Endothelial cell of umbilical vein (primary cell): ENCODE measurements at regions not wholly inside any gene's neighbourhood (a gene's known extent, or its start where the extent isn't known, plus 50 kb on each side); places are given as distances from the start of the nearest gene placed in this dataset.

Experiments used
- BruUV-seq: library from RNA; stranded (reverse); fragments of 400-500 nt; replicated peaks from 2 replicates; lab custom pipeline; 2021; lab: Mats Ljungman, UMichigan
- CTCF ChIA-PET: fragments of 300-600, 350-600 bp; sonication (Branson Sonifier 250); formaldehyde crosslinking; loops from one replicate; lab custom pipeline; 2021; ENCODE audit warnings: antibody characterized with exemption, inconsistent platforms; lab: Charles Lee
- POLR2A ChIA-PET: fragments of 300-600, 350-600 bp; sonication (Branson Sonifier 250); formaldehyde crosslinking; loops from one replicate; lab custom pipeline; 2021; ENCODE audit warnings: antibody characterized with exemption, inconsistent platforms; lab: Charles Lee
- DNase-seq: peaks from one replicate; pipeline ENCODE4 v3.0.0-alpha.2; 2011; ENCODE audit warnings: low read depth, low spot score
- FAIRE-seq: peaks from 2 replicates; lab custom pipeline; 2011; peaks lifted over from hg19 to GRCh38; lab: Jason Lieb, UNC
- H2AFZ ChIP-seq: 2 replicates; pipeline ENCODE4 v1.6.0; 2012; ENCODE audit warnings: low read depth, low read length, control low read depth, inconsistent platforms
- H3K27ac ChIP-seq: 2 replicates; pipeline ENCODE4 v1.5.1; 2011; ENCODE audit warnings: low read depth, mild to moderate bottlenecking, control low read depth, low read length, moderate library complexity; ENCODE audit not compliant: insufficient read depth
- H3K27me3 ChIP-seq, 2 experiments: 2 replicates each; pipeline versions ENCODE4 v1.6.0 to v1.6.1; 2011; ENCODE audit warnings: low read length in 2 of 2, mixed read lengths in 1 of 2; ENCODE audit not compliant: control insufficient read depth in 2 of 2, insufficient read depth in 2 of 2
- H3K36me3 ChIP-seq, 2 experiments: 2 replicates in 1 of 2; 3 replicates in 1 of 2; pipeline ENCODE4 v1.5.1; 2011; ENCODE audit warnings: low read length in 2 of 2, mild to moderate bottlenecking in 1 of 2, moderate library complexity in 1 of 2; ENCODE audit not compliant: control insufficient read depth in 2 of 2, insufficient read depth in 2 of 2; ENCODE audit errors: extremely low read depth in 1 of 2
- H3K4me1 ChIP-seq: 3 replicates; pipeline ENCODE4 v1.5.1; 2011; ENCODE audit warnings: mild to moderate bottlenecking, low read length; ENCODE audit not compliant: control insufficient read depth, insufficient read depth; ENCODE audit errors: extremely low read depth
- H3K4me2 ChIP-seq: 2 replicates; pipeline ENCODE4 v1.6.1; 2011; ENCODE audit warnings: low read length, control low read depth, mixed read lengths; ENCODE audit not compliant: insufficient read depth
- H3K4me3 ChIP-seq, 3 experiments: fragments of 200-600 bp in 1 of 3; sonication (generic), shearing (Covaris generic) in 1 of 3; replicated peaks in 1 of 3; 2 replicates each; pipeline ENCODE4 v1.5.1; 2011 to 2016; ENCODE audit warnings: control low read depth in 3 of 3, low read length in 3 of 3, mild to moderate bottlenecking in 2 of 3, inconsistent platforms in 1 of 3, low read depth in 1 of 3, moderate library complexity in 1 of 3; ENCODE audit not compliant: insufficient read depth in 1 of 3
- H3K79me2 ChIP-seq: 2 replicates; pipeline ENCODE4 v1.6.0; 2012; ENCODE audit warnings: low read length, inconsistent platforms; ENCODE audit not compliant: control insufficient read depth, insufficient read depth
- H3K9ac ChIP-seq: replicated peaks from 2 replicates; pipeline ENCODE3; 2011; ENCODE audit warnings: low read length, control low read depth; ENCODE audit not compliant: insufficient read depth; ENCODE audit errors: extremely low read depth
- H3K9me1 ChIP-seq: replicated peaks from 3 replicates; pipeline ENCODE4 v1.6.0; 2011; ENCODE audit warnings: mild to moderate bottlenecking, low read length; ENCODE audit not compliant: control insufficient read depth, insufficient read depth; ENCODE audit errors: extremely low read depth
- H3K9me3 ChIP-seq: replicated peaks from 2 replicates; pipeline ENCODE4 v1.5.1; 2012; ENCODE audit warnings: low read length, inconsistent platforms; ENCODE audit not compliant: control insufficient read depth, insufficient read depth
- H4K20me1 ChIP-seq: replicated peaks from 2 replicates; pipeline ENCODE3; 2011; ENCODE audit warnings: mild to moderate bottlenecking, low read length; ENCODE audit not compliant: control insufficient read depth, insufficient read depth; ENCODE audit errors: extremely low read depth
- CTCF ChIP-seq, 2 donors: IDR thresholded peaks; 1 replicate in 1 of 2; 2 replicates in 1 of 2; pipeline ENCODE4 v1.5.1; 2011; ENCODE audit warnings: low read length in 2 of 2, mild to moderate bottlenecking in 2 of 2, moderate library complexity in 2 of 2, control low read depth in 1 of 2, inconsistent platforms in 1 of 2, low read depth in 1 of 2; ENCODE audit not compliant: insufficient read depth in 1 of 2; ENCODE audit errors: extremely low read depth in 1 of 2
- EZH2 ChIP-seq: IDR thresholded peaks from 2 replicates; pipeline ENCODE4 v1.6.1; 2012; ENCODE audit warnings: borderline replicate concordance, low read depth, mild to moderate bottlenecking, moderate library complexity, low read length, inconsistent platforms; ENCODE audit not compliant: severe bottlenecking
- FOS ChIP-seq: IDR thresholded peaks from 2 replicates; pipeline ENCODE4 v1.6.1; 2011; ENCODE audit warnings: mild to moderate bottlenecking, low read length, moderate library complexity, borderline replicate concordance; ENCODE audit not compliant: insufficient read depth
- GATA2 ChIP-seq: IDR thresholded peaks from 2 replicates; pipeline ENCODE4 v1.7.0; 2011; ENCODE audit warnings: low read depth, mild to moderate bottlenecking, moderate library complexity, mixed read lengths, low read length; ENCODE audit not compliant: insufficient read length, insufficient read depth
- JUN ChIP-seq: IDR thresholded peaks from 2 replicates; pipeline ENCODE4 v1.6.1; 2011; ENCODE audit warnings: borderline replicate concordance, low read depth; ENCODE audit not compliant: insufficient read length, insufficient read depth
- MAX ChIP-seq: IDR thresholded peaks from 2 replicates; pipeline ENCODE4 v1.6.1; 2011; ENCODE audit not compliant: insufficient read depth, insufficient read length
- MYC ChIP-seq: IDR thresholded peaks from one replicate; pipeline ENCODE4 v1.6.1; 2011; ENCODE audit warnings: mild to moderate bottlenecking, low read depth, low read length
- POLR2A ChIP-seq: IDR thresholded peaks from 2 replicates; pipeline ENCODE4 v1.6.1; 2012; ENCODE audit warnings: low read depth, mild to moderate bottlenecking, control low read depth, low read length
- POLR2AphosphoS5 ChIP-seq: IDR thresholded peaks from 2 replicates; pipeline ENCODE4 v1.6.1; 2012; ENCODE audit warnings: low read depth, mild to moderate bottlenecking, control low read depth, low read length, moderate library complexity; ENCODE audit not compliant: insufficient read depth
- dilution Hi-C: fragments of 300-500 bp; cut with MboI; formaldehyde crosslinking; loops from one replicate; pipeline ENCODE4 v1.15.0; 2019; ENCODE audit warnings: low sequenced_read_pairs; ENCODE audit not compliant: extremely low pct_ligation_motif_present
- intact Hi-C: fragments of 100-400 bp; cut with micrococcal nuclease; formaldehyde crosslinking; loops from one replicate; pipeline ENCODE4 v1.10.0; 2022

GRCh38 chr3:147886879-147887278 lies 477.7 kb downstream of the ZIC1 start:
- Histone ChIP-seq H3K4me3 (no peak overlapping the region), H3K4me2 (no peak overlapping the region), H3K36me3 (no peaks in the 10 kb centered on the region), H3K9me1 (no peaks in the 10 kb centered on the region), H3K27me3 (no peaks in the 10 kb centered on the region), H3K27ac (no peak overlapping the region), H3K9me3 (no peaks in the 10 kb centered on the region), H3K79me2 (no peaks in the 10 kb centered on the region), H2AFZ (no peak overlapping the region), H3K9ac (no peak overlapping the region), H4K20me1 (no peaks in the 10 kb centered on the region), H3K4me1 (no peaks in the 10 kb centered on the region)
- CTCF ChIA-PET, result interaction anchor here (0.6 to 1.1 kb wide), 2 partner anchors 31 to 270 kb away, joined by 3 to 4 read pairs; no protein-coding TSS in a partner anchor
- BruUV-seq, result no TSS peak
- TF ChIP-seq EZH2, result no peak
- TF ChIP-seq POLR2AphosphoS5, result no peak
- TF ChIP-seq MYC, result no peak
- no peak for TF ChIP-seq JUN
- no peak for TF ChIP-seq FOS
- TF ChIP-seq POLR2A, result no peak
- DNase-seq, result no peak
- POLR2A ChIA-PET, result no interaction called here
- FAIRE-seq, result no peak
- intact Hi-C loops, result no loop called here
- dilution Hi-C loops, result no loop called here

GRCh38 chr3:147887797-147888196 lies 478.6 kb downstream of the ZIC1 start:
- no peaks in the 10 kb centered on the region for H3K9me1 ChIP-seq
- H3K4me2 ChIP-seq, result no peak overlapping the region
- no TSS peak for BruUV-seq
- no peak for FAIRE-seq
- no peaks in the 10 kb centered on the region for H4K20me1 ChIP-seq
- intact Hi-C loops (no loop called here), dilution Hi-C loops (no loop called here)
- H3K27ac ChIP-seq, result no peak overlapping the region
- no peak overlapping the region for H3K4me3 ChIP-seq
- H3K27me3 ChIP-seq, result no peaks in the 10 kb centered on the region
- CTCF ChIA-PET, result no interaction called here
- no peaks in the 10 kb centered on the region for H3K4me1 ChIP-seq
- H3K9me3 ChIP-seq, result no peaks in the 10 kb centered on the region
- no peak overlapping the region for H2AFZ ChIP-seq
- no peak for TF ChIP-seq POLR2A
- TF ChIP-seq FOS, result no peak
- no peak for TF ChIP-seq POLR2AphosphoS5
- TF ChIP-seq JUN, result no peak
- no peak for TF ChIP-seq EZH2
- no peak for TF ChIP-seq MYC
- TF ChIP-seq MAX, result no peak
- TF ChIP-seq GATA2, result no peak
- no peak for TF ChIP-seq CTCF (IDR thresholded peaks at IDR 0.05; ENCODE audit: extremely low read depth in 1 of 2, insufficient read depth in 1 of 2, low read depth in 1 of 2, low read length in 2 of 2)
- no peaks in the 10 kb centered on the region for H3K36me3 ChIP-seq
- H3K79me2 ChIP-seq, result no peaks in the 10 kb centered on the region
- POLR2A ChIA-PET, result no interaction called here
- no peak for DNase-seq
- H3K9ac ChIP-seq, result no peak overlapping the region
